ENCODE measurements at regions not wholly inside any gene's neighbourhood (a gene's known extent, or its start where the extent isn't known, plus 50 kb on each side); places are given as distances from the start of the nearest gene placed in this dataset.
"Not testable (repeated sequence)": the region's sequence is repeated elsewhere in the genome, so short reads cannot be mapped to it uniquely, and the experiment has no call there.

DNA sequence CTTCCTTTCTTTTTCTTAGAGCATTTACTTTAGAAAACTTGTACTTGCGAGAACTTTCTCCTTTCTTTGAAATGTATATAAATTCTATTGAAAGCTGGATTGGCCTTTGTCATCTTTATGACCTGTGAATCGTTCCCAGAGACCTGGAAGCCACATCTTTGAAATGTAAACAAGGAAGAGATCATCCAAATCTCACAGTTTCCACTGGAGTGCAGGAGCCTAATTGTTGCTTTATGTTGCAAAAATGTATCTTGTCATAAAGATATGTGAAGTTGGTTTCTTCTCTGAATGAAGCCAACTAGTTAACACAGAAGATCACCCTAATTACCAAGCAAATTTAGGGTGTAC, 1101.8 kb downstream of the TAF11L14 start:
- POLR2A ChIA-PET, result no interaction called here
- DNase-seq (ENCODE audit: extremely low spot score), result no peak
- CTCF ChIA-PET, result interaction anchor here (0.9 to 1.8 kb wide), 3 partner anchors 12 to 24 kb away, joined by 3 to 5 read pairs (median 4); no protein-coding TSS in a partner anchor
- TF ChIP-seq, protein P1, sequence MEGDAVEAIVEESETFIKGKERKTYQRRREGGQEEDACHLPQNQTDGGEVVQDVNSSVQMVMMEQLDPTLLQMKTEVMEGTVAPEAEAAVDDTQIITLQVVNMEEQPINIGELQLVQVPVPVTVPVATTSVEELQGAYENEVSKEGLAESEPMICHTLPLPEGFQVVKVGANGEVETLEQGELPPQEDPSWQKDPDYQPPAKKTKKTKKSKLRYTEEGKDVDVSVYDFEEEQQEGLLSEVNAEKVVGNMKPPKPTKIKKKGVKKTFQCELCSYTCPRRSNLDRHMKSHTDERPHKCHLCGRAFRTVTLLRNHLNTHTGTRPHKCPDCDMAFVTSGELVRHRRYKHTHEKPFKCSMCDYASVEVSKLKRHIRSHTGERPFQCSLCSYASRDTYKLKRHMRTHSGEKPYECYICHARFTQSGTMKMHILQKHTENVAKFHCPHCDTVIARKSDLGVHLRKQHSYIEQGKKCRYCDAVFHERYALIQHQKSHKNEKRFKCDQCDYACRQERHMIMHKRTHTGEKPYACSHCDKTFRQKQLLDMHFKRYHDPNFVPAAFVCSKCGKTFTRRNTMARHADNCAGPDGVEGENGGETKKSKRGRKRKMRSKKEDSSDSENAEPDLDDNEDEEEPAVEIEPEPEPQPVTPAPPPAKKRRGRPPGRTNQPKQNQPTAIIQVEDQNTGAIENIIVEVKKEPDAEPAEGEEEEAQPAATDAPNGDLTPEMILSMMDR (IDR thresholded peaks at IDR 0.05; ENCODE audit: control extremely low read depth, extremely low read depth, low read depth, missing control alignments), result no peak

DNA sequence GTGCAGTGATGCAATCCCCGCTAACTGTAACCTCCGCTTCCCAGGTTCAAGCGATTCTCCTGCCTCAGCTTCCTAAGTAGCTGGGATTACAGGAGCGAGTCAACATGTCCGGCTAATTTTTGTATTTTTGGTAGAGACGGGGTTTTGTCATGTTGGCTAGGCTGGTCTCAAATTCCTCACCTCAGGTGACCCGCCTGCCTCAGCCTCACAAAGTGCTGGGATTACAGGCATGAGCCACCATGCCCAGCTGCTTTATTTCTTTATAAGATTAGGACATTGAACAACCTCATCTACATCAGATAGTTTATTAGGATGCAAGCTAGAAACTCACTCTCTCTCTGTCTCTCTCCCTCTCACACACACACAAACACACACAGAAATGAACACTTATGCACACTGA, 1102.5 kb downstream of the TAF11L14 start:
- DNase-seq (ENCODE audit: extremely low spot score); POLR2A ChIA-PET: not testable (repeated sequence)
- CTCF ChIA-PET, result interaction anchor here (1.2 to 1.9 kb wide), 4 partner anchors 12 to 24 kb away, joined by 4 to 5 read pairs (median 4); no protein-coding TSS in a partner anchor

DNA sequence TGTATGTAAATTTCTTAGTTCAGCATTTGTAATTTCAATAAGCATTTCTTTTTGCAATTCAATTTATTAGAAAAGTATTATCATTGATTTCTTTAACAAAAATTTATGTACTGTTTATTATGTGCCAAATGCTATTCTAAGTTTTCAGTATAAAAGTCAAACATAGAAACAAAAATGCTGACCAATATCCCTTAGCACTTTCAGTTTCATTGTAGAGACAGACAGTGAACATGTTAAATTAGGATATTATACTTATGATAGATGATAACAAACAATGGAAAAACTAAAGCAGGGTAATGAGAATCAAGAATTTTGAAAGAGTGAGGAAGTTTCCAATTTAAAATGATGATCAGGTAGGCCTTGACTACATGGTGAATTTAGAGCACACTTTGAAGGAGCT, 1106.0 kb downstream of the TAF11L14 start:
- CTCF ChIA-PET, result interaction anchor here (0.9 to 1.4 kb wide), 2 partner anchors 18 to 41 kb away, joined by 3 read pairs; no protein-coding TSS in a partner anchor

DNA sequence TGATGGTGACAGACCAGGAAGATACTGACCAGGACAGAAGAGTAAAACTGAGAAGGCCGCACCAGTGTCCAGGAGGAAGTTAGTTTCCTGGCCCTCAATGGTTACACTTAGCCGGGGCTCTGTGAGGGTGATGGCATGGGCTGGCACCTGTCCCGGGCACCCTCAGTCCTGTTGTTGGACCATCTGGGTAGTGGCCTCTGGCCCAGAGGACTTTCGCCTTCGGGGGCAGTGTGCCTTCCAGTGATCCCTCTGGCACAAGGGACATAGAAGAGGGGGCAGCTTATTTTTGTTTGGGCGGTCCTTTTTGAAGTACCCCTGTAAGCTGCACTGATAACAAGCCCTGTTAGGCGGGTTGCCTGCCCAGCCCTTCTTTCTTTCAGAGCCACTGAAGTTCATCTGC, 1108.6 kb downstream of the TAF11L14 start:
- DNase-seq (ENCODE audit: extremely low spot score), result no peak
- ChIA-PET CTCF (no interaction called here), POLR2A (no interaction called here)
- TF ChIP-seq, protein P1 (IDR thresholded peaks at IDR 0.05; ENCODE audit: control extremely low read depth, extremely low read depth, low read depth, missing control alignments), result no peak

More for the DNA sequence above, 1106.0 kb downstream of the TAF11L14 start:
- POLR2A ChIA-PET, result no interaction called here
- DNase-seq (ENCODE audit: extremely low spot score), result no peak
- TF ChIP-seq, protein P1 (IDR thresholded peaks at IDR 0.05; ENCODE audit: control extremely low read depth, extremely low read depth, low read depth, missing control alignments), result no peak

DNA sequence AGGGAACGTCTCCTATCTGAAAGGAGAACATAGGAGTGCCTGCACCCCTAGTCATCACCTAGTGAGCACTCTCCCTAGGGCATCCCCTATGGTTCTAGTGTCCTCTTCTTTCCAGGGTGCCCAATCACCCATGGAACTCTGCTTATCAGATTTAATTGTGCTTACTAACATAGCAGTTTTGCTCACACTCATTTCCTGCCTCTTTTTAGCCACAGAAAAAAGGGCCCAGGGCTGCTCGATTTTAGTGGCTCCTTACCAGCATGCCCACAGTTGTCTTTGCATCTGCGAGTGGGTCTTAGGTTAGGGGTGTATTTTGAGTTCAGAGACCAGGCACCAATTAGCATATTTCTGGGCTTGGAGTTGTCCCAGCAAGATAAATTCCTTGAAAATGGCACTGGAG, 1110.2 kb downstream of the TAF11L14 start:
- no peak for DNase-seq (ENCODE audit: extremely low spot score)
- TF ChIP-seq, protein P1 (IDR thresholded peaks at IDR 0.05; ENCODE audit: control extremely low read depth, extremely low read depth, low read depth, missing control alignments), result no peak
- CTCF ChIA-PET, result no interaction called here
- POLR2A ChIA-PET, result no interaction called here

DNA sequence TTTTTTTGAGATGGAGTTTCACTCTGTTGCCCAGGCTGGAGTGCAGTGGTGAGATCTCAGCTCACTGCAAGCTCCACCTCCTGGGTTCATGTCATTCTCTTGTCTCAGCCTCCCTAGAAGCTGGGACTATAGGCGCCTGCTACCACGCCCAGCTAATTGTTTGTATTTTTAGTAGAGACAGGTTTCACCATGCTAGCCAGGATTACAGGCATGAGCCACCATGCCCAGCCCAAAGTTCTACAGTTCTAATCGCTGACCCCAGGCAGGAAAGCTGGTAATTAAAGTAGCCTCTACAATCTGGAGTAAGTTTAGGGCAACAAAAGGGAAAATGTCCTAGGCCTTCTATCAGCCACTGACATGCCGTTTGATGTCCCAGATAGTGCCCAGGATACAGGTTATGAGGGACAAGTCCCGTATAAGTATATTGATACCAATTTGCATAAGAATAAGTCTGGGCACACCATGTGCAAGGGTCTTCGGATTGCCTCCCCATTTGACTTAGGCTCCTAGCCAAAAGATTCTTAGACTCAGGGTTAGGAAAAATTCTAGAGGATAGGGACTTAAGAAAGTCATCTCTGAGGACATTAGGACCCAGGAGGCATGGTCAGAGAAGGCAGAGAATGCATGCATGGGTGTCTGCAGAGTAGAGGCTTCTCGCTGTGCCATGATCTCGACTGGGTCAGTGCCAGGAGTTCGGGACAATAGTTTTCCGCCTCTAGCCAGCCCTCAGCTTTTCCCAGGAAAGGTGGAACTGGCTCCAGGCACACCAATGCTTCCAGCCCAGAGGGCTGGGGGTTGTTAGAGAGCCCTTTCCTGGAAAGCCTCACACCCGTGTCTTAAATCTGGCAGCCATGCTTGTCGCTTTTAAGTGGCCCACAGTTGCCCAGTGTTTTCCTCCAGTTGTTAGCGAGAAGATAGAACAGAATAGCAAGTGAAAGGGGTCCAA, 1111.1 kb downstream of the TAF11L14 start:
- DNase-seq (ENCODE audit: extremely low spot score), result no peak
- ChIA-PET CTCF (interaction anchor here (1.2 kb wide), 1 partner anchor 279 kb away, joined by 5 read pairs; no protein-coding TSS in a partner anchor), POLR2A (no interaction called here)
- TF ChIP-seq, protein P1 (IDR thresholded peaks at IDR 0.05; ENCODE audit: control extremely low read depth, extremely low read depth, low read depth, missing control alignments), result no peak

DNA sequence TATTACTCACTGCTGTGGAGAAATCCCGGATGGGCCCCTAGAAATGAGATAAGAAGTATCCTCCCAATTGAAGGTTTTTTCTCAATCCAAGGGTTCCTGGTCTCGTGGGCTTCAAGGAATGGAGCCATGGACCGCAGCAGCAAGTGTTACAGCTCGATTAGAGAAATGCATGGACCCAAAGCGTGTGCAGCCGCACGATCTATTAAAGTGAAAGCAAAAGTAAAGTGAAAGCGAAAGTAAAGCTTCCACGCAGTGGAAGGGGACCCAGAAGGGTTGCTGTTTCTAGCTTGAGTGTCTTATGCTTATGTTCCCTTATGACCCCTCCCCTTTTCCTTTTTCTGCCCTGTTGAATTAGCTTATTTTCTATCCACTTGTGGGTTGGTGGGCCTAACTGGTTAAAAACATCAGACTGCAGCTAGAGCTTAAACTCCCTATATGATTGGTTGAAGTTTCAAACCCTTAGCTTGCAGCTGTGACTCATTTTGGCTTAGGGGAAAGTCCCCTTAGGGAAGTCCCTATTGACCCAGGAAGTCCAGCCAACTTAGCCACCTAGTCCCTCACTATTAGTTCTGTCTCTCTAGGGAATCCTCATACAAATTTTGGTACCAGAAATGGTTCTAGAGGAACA, 1111.8 kb downstream of the TAF11L14 start:
- DNase-seq (ENCODE audit: extremely low spot score), result peak; percentile 59
- TF ChIP-seq, protein P1 (IDR thresholded peaks at IDR 0.05; ENCODE audit: control extremely low read depth, extremely low read depth, low read depth, missing control alignments), result no peak
- POLR2A ChIA-PET, result no interaction called here
- CTCF ChIA-PET, result interaction anchor here (1.2 to 2.4 kb wide), 2 partner anchors 48 to 280 kb away, joined by 5 to 13 read pairs; no protein-coding TSS in a partner anchor
